NB4 (cell line): ENCODE measurements at regions not wholly inside any gene's neighbourhood (a gene's known extent, or its start where the extent isn't known, plus 50 kb on each side); places are given as distances from the start of the nearest gene placed in this dataset.
A peak's percentile ranks its signal among the peaks of the same experiment; 100 is the strongest.

Source experiments
- DNase-seq: peaks from one replicate; pipeline ENCODE4 v3.0.0; 2010; ENCODE audit warnings: low read depth
- H3K4me3 ChIP-seq: one replicate; pipeline ENCODE4 v1.5.1; 2011; ENCODE audit warnings: mild to moderate bottlenecking, low read depth, low read length, moderate library complexity
- MYC ChIP-seq: IDR thresholded peaks from 2 replicates; pipeline ENCODE4 v1.6.1; 2011; ENCODE audit warnings: low read depth, low read length
- POLR2A ChIP-seq: IDR thresholded peaks from 2 replicates; pipeline ENCODE4 v1.6.1; 2011; ENCODE audit warnings: mild to moderate bottlenecking; ENCODE audit not compliant: insufficient read length; ENCODE audit errors: extremely low read depth
- TF ChIP-seq, protein P1 (sequence below): IDR thresholded peaks from one replicate; pipeline ENCODE4 v1.5.1; 2012; ENCODE audit warnings: low read depth, low read length
- TF ChIP-seq, protein P2 (sequence below): IDR thresholded peaks from 2 replicates; pipeline ENCODE4 v1.6.1; 2011; ENCODE audit warnings: low read depth, low read length

DNA sequence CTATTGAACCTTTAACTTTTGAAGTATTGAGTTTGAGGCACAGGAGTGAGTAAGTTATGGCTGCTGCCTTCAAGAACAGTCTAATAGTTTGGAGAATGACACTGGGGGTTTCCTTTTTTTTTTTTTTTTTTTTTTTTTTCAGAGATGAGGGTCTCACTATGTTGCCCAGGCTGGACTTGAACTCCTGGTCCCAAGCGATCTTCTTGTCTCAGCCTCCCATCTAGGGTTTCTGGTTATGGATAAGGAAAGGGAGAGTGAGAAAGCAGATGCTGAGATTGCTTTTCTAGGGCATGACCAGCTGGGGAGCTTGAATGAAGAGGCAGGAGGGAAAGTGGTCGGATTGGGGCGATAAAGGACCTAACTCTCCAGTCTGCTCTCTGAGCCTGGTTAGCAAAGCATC lies 59.9 kb upstream of the BTRC start:
- no peak for TF ChIP-seq POLR2A
- no peak for DNase-seq
- H3K4me3 ChIP-seq: no peak overlapping the region

DNA sequence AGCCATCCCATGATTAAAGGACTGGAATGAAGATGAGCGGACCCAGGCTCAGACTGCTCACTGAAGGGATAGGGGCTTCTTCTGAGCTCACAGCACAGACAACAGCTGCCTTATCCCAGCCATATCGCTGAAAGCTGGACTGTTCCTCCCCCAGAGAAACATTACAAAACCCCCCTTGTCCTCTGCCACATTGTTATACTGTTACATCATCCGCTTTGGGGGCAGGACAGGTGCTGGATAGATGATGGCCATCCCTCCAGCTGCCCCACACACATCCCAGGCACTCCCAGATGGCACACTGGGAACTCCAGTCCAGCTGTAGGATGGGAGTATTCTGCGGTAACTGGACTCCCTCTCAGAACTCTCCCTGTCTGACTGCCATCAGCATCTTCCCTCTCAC lies 58.7 kb upstream of the BTRC start:
- TF ChIP-seq POLR2A (no peak), MYC (no peak)
- TF ChIP-seq, protein P1, sequence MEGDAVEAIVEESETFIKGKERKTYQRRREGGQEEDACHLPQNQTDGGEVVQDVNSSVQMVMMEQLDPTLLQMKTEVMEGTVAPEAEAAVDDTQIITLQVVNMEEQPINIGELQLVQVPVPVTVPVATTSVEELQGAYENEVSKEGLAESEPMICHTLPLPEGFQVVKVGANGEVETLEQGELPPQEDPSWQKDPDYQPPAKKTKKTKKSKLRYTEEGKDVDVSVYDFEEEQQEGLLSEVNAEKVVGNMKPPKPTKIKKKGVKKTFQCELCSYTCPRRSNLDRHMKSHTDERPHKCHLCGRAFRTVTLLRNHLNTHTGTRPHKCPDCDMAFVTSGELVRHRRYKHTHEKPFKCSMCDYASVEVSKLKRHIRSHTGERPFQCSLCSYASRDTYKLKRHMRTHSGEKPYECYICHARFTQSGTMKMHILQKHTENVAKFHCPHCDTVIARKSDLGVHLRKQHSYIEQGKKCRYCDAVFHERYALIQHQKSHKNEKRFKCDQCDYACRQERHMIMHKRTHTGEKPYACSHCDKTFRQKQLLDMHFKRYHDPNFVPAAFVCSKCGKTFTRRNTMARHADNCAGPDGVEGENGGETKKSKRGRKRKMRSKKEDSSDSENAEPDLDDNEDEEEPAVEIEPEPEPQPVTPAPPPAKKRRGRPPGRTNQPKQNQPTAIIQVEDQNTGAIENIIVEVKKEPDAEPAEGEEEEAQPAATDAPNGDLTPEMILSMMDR: no peak
- TF ChIP-seq, protein P2, sequence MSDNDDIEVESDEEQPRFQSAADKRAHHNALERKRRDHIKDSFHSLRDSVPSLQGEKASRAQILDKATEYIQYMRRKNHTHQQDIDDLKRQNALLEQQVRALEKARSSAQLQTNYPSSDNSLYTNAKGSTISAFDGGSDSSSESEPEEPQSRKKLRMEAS: no peak
- no peak for DNase-seq
- H3K4me3 ChIP-seq: no peak overlapping the region

DNA sequence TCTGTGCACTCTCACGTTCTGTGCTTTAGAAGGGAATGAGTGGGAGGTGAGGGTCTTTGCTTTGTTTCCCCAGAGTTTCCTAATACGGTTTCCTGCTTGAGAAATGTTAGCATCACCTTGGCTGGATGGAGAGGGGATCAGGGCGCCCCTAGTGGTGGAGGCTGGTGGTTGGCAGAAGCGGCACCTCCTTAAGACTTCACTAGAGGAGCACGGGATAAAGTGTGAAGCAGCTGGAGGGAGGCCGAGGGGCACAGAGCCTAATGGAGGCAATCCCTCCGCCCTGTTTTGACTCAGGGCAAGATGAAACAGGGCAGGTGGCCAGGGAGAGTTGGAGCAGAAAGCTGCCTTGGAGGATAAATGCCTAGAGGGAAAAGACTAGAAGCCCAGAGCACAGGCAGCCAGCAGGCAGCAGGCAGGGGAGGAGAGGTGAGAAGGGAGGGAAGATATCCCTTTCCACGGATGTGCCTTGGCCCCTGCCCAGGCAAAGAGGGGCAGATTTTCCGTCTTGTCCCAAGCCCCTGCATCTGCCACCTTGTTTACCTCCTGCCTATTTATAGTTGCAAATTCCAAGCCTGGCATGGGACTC lies 56.0 kb upstream of the BTRC start:
- TF ChIP-seq, protein P1: peak; percentile 92
- no peak for TF ChIP-seq MYC
- H3K4me3 ChIP-seq: no peak overlapping the region
- DNase-seq: peak; percentile 67

DNA sequence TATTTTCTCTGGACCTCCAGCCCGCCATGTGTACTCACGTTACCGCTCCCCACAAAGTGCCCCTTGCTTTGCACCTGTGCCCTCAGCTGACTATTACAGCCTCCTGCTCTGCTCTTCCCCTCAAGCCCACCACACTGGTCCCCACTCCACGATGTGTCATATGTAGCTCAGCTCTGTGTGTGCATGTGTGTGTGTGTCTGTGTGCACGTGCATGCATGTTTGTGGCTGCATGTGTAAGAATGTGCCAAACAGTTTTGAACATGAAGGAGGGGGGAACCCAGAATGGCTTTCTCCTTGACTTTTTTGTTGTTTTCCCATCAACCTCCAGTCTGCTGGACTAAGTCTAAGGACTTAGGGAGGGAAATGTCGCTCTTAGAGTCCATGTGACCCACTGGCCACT lies 54.8 kb upstream of the BTRC start:
- TF ChIP-seq, protein P1: no peak
- TF ChIP-seq POLR2A: no peak
- TF ChIP-seq, protein P2: no peak
- TF ChIP-seq MYC: no peak
- DNase-seq: no peak
- H3K4me3 ChIP-seq: no peak overlapping the region

DNA sequence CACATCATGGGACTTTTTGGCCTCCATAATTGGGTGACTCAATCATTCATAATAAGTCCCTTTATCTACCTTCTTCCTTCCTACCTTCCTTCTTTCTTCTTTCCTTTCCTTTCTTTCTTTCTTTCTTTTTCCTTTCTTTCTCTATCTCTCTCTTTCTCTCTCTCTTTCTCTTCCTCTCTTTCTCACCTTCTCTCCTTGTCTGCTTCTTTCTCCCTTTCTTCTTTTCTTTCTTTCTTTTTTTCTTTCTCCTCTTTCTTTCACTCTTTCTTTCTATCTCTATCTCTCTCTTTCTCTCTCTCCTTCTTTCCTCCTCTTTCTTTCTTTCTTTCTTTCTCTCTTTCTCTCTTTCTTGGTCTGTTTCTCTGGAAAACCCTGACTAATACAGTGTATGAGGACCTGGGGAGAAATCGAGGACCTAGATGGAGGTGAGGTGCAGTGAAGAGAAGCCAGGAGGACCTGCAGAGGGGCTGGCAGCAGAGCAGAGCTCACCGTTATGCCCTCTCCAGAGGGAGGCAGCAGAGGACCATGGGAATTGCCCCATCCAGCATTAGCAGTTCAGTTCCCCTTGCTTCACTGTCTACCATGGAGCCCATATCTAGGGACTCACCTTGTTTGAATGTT lies 52.7 kb upstream of the BTRC start:
- no peak overlapping the region for H3K4me3 ChIP-seq
- no peak for TF ChIP-seq MYC
- TF ChIP-seq, protein P2: 0 out of 2 replicates have a peak, but pooled peaks have one; percentile 22
- TF ChIP-seq, protein P1: peak; percentile 71
- no peak for TF ChIP-seq POLR2A
- DNase-seq: peak; percentile 72

DNA sequence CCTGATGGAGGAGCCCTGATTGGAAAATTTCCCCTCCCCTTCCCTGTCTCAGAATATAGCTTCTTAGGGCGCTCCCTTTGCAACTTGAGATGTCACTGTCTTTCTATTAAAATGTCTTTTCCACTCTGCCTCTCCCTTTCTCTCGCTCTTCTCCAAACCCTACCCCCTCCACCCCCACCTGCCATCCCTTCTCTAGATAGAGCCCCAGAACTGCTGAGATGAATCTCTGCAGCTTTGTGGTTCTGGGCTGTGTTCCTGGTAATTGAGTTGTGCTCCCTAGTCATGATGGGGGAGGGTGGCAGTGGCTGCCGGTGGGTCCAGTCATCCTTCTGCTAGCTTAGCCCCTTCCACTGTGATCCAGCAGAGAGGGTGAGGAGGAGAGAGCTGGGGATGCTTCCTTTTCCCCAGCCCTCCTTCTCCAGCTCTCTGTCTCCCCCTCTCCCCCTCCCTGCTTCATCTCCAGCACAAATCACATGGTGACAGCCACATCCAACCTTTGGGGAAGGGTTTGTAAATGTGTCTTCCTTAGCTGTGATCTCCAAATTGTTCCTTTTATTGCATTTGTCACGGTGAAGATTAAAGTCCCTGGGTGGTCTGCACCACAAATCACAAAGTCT lies 50.8 kb upstream of the BTRC start:
- no peak for TF ChIP-seq MYC
- TF ChIP-seq POLR2A: no peak
- TF ChIP-seq, protein P1: no peak
- TF ChIP-seq, protein P2: no peak
- H3K4me3 ChIP-seq: no peak overlapping the region
- DNase-seq: no peak
